HG03159 (cell line): ENCODE measurements at regions not wholly inside any gene's neighbourhood (a gene's known extent, or its start where the extent isn't known, plus 50 kb on each side); places are given as distances from the start of the nearest gene placed in this dataset.
"Not testable (repeated sequence)": the region's sequence is repeated elsewhere in the genome, so short reads cannot be mapped to it uniquely, and the experiment has no call there.

ENCODE experiments used
- ATAC-seq: cut with Tn5 transposase; IDR thresholded peaks from one replicate; pipeline ENCODE4 v1.9.1; 2021; ENCODE audit warnings: mild to moderate bottlenecking, moderate library complexity; ENCODE audit not compliant: unreplicated experiment

GRCh38 chr21:15275615-15276235 is 210.9 kb upstream of the NRIP1 start:
- no peak for ATAC-seq

GRCh38 chr21:15276243-15276642 is 211.4 kb upstream of the NRIP1 start:
- no peak for ATAC-seq

GRCh38 chr21:15277466-15277865 is 212.7 kb upstream of the NRIP1 start:
- ATAC-seq: no peak

- no peak for ATAC-seq
These were observed 213.5 kb upstream of the NRIP1 start for GRCh38 chr21:15278279-15278678.

- ATAC-seq: no peak
These were observed 214.1 kb upstream of the NRIP1 start for GRCh38 chr21:15278851-15279250.

GRCh38 chr21:15279482-15279881 is 214.7 kb upstream of the NRIP1 start:
- no peak for ATAC-seq

- no peak for ATAC-seq
These were observed 216.9 kb upstream of the NRIP1 start for GRCh38 chr21:15281714-15282113.

GRCh38 chr21:15282665-15283064 is 217.9 kb upstream of the NRIP1 start:
- ATAC-seq: no peak

GRCh38 chr21:15283138-15283537 is 218.3 kb upstream of the NRIP1 start:
- ATAC-seq: no peak

- no peak for ATAC-seq
These were observed 219.0 kb upstream of the NRIP1 start for GRCh38 chr21:15283789-15284188.

GRCh38 chr21:15285556-15285955 is 220.8 kb upstream of the NRIP1 start:
- ATAC-seq: no peak

GRCh38 chr21:15289246-15289645 is 224.4 kb upstream of the NRIP1 start:
- ATAC-seq: no peak

- no peak for ATAC-seq
These were observed 225.4 kb upstream of the NRIP1 start for GRCh38 chr21:15289896-15290841.

GRCh38 chr21:15291621-15292266 is 226.9 kb upstream of the NRIP1 start:
- ATAC-seq: no peak

GRCh38 chr21:15293240-15293639 is 228.4 kb upstream of the NRIP1 start:
- ATAC-seq: no peak

- no peak for ATAC-seq
These were observed 231.1 kb upstream of the NRIP1 start for GRCh38 chr21:15295875-15296274.

GRCh38 chr21:15297824-15298223 is 233.0 kb upstream of the NRIP1 start:
- ATAC-seq: no peak

- ATAC-seq: no peak
These were observed 233.5 kb upstream of the NRIP1 start for GRCh38 chr21:15298306-15298705.

- ATAC-seq: not testable (repeated sequence)
These were observed 234.0 kb upstream of the NRIP1 start for GRCh38 chr21:15298755-15299154.

GRCh38 chr21:15300131-15300530 is 235.3 kb upstream of the NRIP1 start:
- ATAC-seq: no peak

- no peak for ATAC-seq
These were observed 236.2 kb upstream of the NRIP1 start for GRCh38 chr21:15301014-15301413.

- no peak for ATAC-seq
These were observed 236.9 kb upstream of the NRIP1 start for GRCh38 chr21:15301736-15302135.
